GOT3 (cell line): ENCODE measurements at regions not wholly inside any gene's neighbourhood (a gene's known extent, or its start where the extent isn't known, plus 50 kb on each side); places are given as distances from the start of the nearest gene placed in this dataset.
"Not testable (repeated sequence)": the region's sequence is repeated elsewhere in the genome, so short reads cannot be mapped to it uniquely, and the experiment has no call there.

ENCODE experiments used
- DNase-seq: peaks from one replicate; lab custom pipeline; 2025; ENCODE audit warnings: mixed read lengths; lab: John Stamatoyannopoulos, UW

GRCh38 chr1:65590279-65590678, 169.8 kb downstream of the LEPR start:
- DNase-seq = no peak

GRCh38 chr1:65593516-65593915, 173.0 kb downstream of the LEPR start:
- DNase-seq = no peak

DNA sequence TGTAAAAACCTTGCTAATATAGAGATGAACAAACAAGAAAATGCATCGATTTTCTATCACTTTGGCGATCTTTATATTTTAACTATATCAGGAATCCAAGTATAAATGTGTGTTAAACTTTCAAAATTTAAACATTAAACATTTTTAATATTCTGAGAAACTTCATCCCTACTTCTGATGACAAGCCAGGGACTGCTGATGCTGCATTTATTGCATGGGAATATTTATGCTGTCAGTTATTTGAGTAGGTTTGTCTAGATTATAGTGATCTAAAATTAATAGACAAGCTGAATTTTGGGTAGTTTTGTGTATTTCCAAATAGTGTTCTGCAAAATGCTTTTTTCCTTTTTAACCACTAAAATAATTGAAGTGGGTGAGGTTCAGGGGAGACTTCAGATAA, 175.3 kb downstream of the LEPR start:
- DNase-seq = no peak

GRCh38 chr1:65596768-65597167, 176.3 kb downstream of the LEPR start:
- no peak for DNase-seq

DNA sequence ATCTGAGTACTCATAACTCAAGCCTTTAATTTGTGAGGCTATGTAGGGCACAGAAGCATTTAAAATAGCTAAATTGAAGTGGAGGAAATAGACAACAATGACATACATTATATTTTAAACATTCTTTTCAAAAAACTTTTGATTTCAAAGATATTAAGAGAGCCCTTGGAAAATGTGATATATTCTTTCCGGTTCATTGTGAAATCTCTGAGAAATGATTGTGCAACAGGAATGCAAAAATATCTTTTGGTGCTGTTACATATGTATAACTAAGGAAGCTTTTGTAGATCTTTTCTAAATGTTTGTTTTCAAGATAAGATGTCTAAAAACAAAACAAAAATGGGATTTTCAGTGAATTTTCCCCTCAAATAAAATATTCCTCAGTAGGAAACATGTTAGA, 185.2 kb downstream of the LEPR start:
- DNase-seq = no peak

- DNase-seq = no peak
Measured at GRCh38 chr1:65606426-65606825, 186.0 kb downstream of the LEPR start.

GRCh38 chr1:65613884-65614283, 178.8 kb upstream of the PDE4B start:
- DNase-seq = no peak

GRCh38 chr1:65615859-65616258, 176.8 kb upstream of the PDE4B start:
- DNase-seq = no peak

DNA sequence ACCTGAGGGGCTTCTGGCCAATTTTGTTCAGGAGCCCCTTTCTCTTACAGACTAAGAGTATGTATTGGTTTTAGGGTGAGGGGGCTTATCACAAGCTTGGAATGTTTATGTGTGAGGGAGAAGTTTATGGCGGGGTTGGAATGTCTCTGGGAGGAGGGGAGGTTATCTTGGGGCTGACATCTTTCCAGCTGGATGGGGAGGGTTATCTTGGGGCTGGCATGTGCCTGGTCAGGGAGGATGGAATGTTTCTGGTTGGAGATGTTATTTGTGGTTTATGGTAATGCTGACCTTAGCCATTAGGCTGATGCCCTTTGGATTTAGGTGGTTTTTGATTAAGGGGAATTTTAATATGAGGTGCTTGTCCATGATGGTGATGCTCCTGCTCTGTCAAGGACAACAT, 171.0 kb upstream of the PDE4B start:
- DNase-seq = not testable (repeated sequence)

DNA sequence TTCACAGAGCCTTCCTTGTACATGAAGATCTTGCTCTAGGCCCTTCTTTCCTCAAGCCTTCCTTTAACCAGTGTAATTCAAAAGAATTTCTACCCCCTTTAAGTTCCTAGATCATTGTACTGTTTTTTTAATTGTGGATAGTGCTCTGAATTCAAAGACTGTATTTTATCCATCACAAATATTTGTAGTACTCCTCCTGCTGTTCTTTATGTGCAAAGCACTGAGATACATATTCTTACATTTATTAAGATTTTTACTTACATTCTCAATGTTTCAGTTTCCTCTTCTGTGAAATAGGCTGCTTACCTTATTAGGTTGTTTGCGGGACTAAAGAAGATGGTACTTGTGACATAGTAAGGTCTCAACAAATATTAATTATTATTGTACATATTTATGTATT, 168.8 kb upstream of the PDE4B start:
- no peak for DNase-seq

GRCh38 chr1:65625528-65625927, 167.2 kb upstream of the PDE4B start:
- no peak for DNase-seq

- DNase-seq = no peak
Measured at GRCh38 chr1:65626003-65626402, 166.7 kb upstream of the PDE4B start.

DNA sequence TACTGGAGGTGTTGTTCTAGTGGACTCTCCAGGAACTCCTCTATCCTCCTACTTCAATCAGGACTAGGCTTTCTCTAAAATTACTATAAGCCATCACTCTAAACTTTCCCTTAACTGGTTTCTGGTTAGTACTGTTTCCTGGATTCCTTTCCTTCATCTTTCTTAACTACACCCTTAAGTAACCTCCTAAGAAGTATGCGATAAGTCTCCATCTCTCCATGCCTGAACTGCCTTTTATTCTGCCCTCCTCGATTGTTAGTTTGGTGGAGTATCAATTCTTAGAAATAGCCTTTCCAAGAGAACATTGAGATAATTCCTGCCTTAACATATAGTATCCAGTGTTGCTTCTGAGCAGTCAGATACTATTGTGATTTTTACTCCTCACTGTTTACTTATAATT, 162.9 kb upstream of the PDE4B start:
- DNase-seq = no peak

- DNase-seq = no peak
Measured at GRCh38 chr1:65630855-65631254, 161.8 kb upstream of the PDE4B start.

DNA sequence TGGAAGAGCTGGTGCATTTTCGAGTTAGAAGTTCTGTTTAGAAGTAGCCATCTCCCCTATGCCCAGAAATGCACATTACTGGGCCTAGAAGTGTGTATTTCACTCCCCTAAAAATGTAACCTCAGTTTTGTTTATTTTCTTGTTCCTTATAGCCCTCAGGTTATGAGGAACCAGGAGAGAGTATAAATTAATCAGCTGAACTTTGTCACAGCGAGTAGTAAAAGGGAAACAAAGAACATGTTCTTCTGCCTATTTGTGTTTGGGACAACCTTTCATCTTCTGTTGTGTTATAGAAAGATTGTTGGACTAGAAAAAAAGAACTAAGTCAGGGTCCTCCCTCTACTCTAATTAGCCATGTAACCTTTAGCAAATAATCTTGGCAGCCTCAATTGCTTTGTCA, 160.5 kb upstream of the PDE4B start:
- DNase-seq = no peak

- DNase-seq = no peak
Measured at GRCh38 chr1:65640046-65640445, 152.6 kb upstream of the PDE4B start.

DNA sequence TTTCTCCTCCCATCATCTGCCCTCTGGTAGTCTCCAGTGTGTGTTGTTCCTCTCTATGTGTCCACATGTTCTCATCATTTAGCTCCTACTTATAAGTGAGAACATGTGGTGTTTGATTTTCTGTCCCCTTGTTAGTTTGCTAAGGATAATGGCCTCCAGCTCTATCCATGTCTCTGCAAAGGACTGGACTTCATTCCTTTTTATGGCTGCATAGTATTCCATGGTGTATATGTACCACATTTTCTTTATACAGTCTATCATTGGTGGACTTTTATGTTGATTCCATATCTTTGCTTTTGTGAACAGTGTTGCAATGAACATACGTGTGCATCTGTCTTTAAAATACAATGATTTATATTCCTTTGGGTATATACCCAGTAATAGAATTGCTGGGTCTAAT, 143.5 kb upstream of the PDE4B start:
- DNase-seq = not testable (repeated sequence)

GRCh38 chr1:65650682-65651081, 142.0 kb upstream of the PDE4B start:
- DNase-seq = no peak

DNA sequence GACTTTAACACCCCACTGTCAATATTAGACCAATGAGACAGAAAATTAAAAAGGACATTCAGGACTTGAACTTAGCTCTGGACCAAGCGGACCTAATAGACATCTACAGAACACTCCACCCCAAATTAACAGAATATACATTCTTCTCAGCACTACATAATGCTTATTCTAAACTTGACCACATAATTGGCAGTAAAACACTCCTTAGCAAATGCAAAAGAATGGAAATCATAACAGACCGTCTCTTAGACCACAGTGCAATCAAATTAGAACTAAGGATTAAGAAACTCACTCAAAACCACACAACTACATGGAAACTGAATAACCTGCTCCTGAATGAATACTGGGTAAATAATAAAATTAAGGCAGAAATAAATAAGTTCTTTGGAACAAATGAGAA, 138.2 kb upstream of the PDE4B start:
- not testable (repeated sequence) for DNase-seq

- DNase-seq = not testable (repeated sequence)
Measured at GRCh38 chr1:65657609-65658008, 135.1 kb upstream of the PDE4B start.

- DNase-seq = no peak
Measured at GRCh38 chr1:65658122-65658521, 134.6 kb upstream of the PDE4B start.

DNA sequence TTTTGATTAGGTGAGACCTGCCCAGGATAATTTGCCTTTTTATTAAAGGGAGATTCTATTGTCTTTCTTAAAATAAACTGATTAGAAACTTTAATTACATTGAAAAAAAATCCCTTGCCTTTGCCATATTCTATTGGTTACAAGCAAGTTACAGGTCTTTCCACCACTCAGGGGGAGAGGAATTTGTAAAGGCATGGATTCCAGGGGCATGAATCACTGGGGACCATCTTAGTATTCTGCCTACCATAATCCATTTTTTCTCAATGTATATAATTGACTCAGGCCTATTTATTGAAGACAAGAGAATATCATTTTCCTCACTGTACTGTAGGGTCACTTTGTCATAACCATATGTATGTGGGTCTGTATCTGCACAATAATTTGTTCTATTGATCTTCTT, 124.3 kb upstream of the PDE4B start:
- DNase-seq = no peak

- no peak for DNase-seq
Measured at GRCh38 chr1:65670518-65670917, 122.2 kb upstream of the PDE4B start.

GRCh38 chr1:65674522-65674921, 118.2 kb upstream of the PDE4B start:
- no peak for DNase-seq

DNA sequence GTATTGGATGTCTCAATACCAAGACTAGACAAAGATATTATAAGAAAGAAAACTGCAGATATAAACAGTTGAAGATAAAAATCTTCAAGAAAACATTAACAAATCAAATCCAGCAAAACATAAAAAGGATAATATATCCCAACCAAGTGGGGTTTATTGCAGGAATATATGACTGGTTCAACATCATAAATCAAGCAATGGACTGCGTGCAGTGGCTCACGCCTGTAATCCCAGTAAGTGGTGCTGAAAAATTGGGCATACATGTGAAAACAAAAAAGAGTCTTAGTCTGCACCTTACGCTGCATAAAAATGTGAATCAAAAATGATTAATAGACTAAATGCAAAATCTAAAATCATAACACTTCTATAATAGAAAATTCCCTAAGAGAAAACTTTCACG, 112.9 kb upstream of the PDE4B start:
- DNase-seq = no peak
